SK-N-SH (cell line): ENCODE measurements at regions not wholly inside any gene's neighbourhood (a gene's known extent, or its start where the extent isn't known, plus 50 kb on each side); places are given as distances from the start of the nearest gene placed in this dataset.
A peak's percentile ranks its signal among the peaks of the same experiment; 100 is the strongest.

ENCODE experiments used
- CTCF ChIA-PET: fragments of 300-600, 350-600 bp; formaldehyde crosslinking; extraction: SDS; loops from one replicate; lab custom pipeline; 2021; lab: Yijun Ruan, JAX
- POLR2A ChIA-PET: fragments of 350-600 bp; sonication (Branson Sonifier 250); formaldehyde crosslinking; extraction: SDS; loops from one replicate; lab custom pipeline; 2020; ENCODE audit warnings: antibody characterized with exemption, inconsistent platforms; lab: Yijun Ruan, JAX
- DNase-seq: peaks from one replicate; pipeline ENCODE4 v3.0.0; 2012
- H2AFZ ChIP-seq: fragments of 200-600 bp; sonication (generic); 2 replicates; pipeline ENCODE4 v1.8.1; 2016; ENCODE audit warnings: antibody characterized with exemption, mild to moderate bottlenecking, low read depth
- H3F3A ChIP-seq: fragments of 200-600 bp; sonication (generic); replicated peaks from 2 replicates; pipeline ENCODE3; 2016; ENCODE audit warnings: antibody characterized with exemption, mild to moderate bottlenecking; ENCODE audit not compliant: insufficient read depth
- H3K27ac ChIP-seq, 2 experiments: fragments of 200-500 bp in 1 of 2; fragments of 200-600 bp in 1 of 2; sonication (Bioruptor generic) in 1 of 2; sonication (generic), shearing (Covaris generic) in 1 of 2; 2 replicates each; pipeline versions ENCODE4 v1.5.1 to v1.6.1; 2014 to 2016; ENCODE audit warnings: low read depth in 2 of 2, inconsistent platforms in 1 of 2, low read length in 1 of 2, mild to moderate bottlenecking in 1 of 2, mixed read lengths in 1 of 2
- H3K27me3 ChIP-seq: fragments of 200-600 bp; sonication (generic), shearing (Covaris generic); 2 replicates; pipeline ENCODE4 v1.6.1; 2016; ENCODE audit warnings: mixed run types; ENCODE audit not compliant: insufficient read depth
- H3K36me3 ChIP-seq, 2 experiments: fragments of 200-500 bp in 1 of 2; fragments of 200-600 bp in 1 of 2; sonication (Bioruptor generic) in 1 of 2; sonication (generic) in 1 of 2; replicated peaks in 1 of 2; 2 replicates each; pipeline versions ENCODE3 to v1.5.1; 2014 to 2016; ENCODE audit warnings: low read length in 1 of 2, mild to moderate bottlenecking in 1 of 2; ENCODE audit not compliant: insufficient read depth in 2 of 2, control insufficient read depth in 1 of 2
- H3K4me1 ChIP-seq, 2 experiments: fragments of 200-500 bp in 1 of 2; fragments of 200-600 bp in 1 of 2; sonication (Bioruptor generic) in 1 of 2; sonication (generic), shearing (Covaris generic) in 1 of 2; 2 replicates each; pipeline versions ENCODE4 v1.5.1 to v1.6.1; 2014 to 2016; ENCODE audit warnings: low read depth in 1 of 2, low read length in 1 of 2, mixed run types in 1 of 2; ENCODE audit not compliant: insufficient read depth in 2 of 2, control insufficient read depth in 1 of 2
- H3K4me2 ChIP-seq: fragments of 200-600 bp; sonication (generic), shearing (Covaris generic); 2 replicates; pipeline ENCODE4 v1.6.1; 2017; ENCODE audit warnings: mixed run types
- H3K4me3 ChIP-seq, 2 experiments: fragments of 200-500 bp in 1 of 2; fragments of 200-600 bp in 1 of 2; sonication (Bioruptor generic) in 1 of 2; sonication (generic), shearing (Covaris generic) in 1 of 2; 2 replicates each; pipeline versions ENCODE4 v1.5.1 to v1.8.1; 2014 to 2016; ENCODE audit warnings: low read depth in 2 of 2, inconsistent platforms in 1 of 2, low read length in 1 of 2, mild to moderate bottlenecking in 1 of 2, mixed read lengths in 1 of 2, moderate library complexity in 1 of 2
- H3K79me2 ChIP-seq: fragments of 200-600 bp; sonication (generic); 2 replicates; pipeline ENCODE4 v1.8.1; 2017; ENCODE audit warnings: mild to moderate bottlenecking; ENCODE audit not compliant: insufficient read depth
- H3K9ac ChIP-seq: fragments of 200-600 bp; sonication (generic); 2 replicates; pipeline ENCODE4 v1.6.1; 2017; ENCODE audit warnings: mixed run types
- H3K9me2 ChIP-seq: fragments of 200-600 bp; sonication (generic); 2 replicates; pipeline ENCODE4 v1.6.1; 2017; ENCODE audit warnings: mixed run types
- H3K9me3 ChIP-seq: fragments of 200-600 bp; sonication (generic); 2 replicates; pipeline ENCODE4 v1.6.1; 2017; ENCODE audit warnings: mixed run types, mild to moderate bottlenecking, moderate library complexity
- H4K20me1 ChIP-seq: fragments of 200-600 bp; sonication (generic); 2 replicates; pipeline ENCODE4 v1.6.1; 2017; ENCODE audit warnings: mild to moderate bottlenecking, mixed run types; ENCODE audit not compliant: insufficient read depth
- EP300 ChIP-seq, 2 experiments: IDR thresholded peaks; 2 replicates each; pipeline versions ENCODE4 v1.4.0 to v1.6.1; 2012; ENCODE audit warnings: borderline replicate concordance in 1 of 2, low read depth in 1 of 2, low read length in 1 of 2
- EZH2phosphoT487 ChIP-seq: fragments of 200-600 bp; sonication (generic); IDR thresholded peaks from 2 replicates; pipeline ENCODE4 v1.6.1; 2017; ENCODE audit warnings: low read depth, mixed run types, mild to moderate bottlenecking, antibody characterized with exemption, moderate library complexity, borderline replicate concordance
- FOSL2 ChIP-seq: IDR thresholded peaks from 2 replicates; pipeline ENCODE4 v1.4.0; 2012; ENCODE audit warnings: low read depth, mild to moderate bottlenecking, moderate library complexity, borderline replicate concordance
- GABPA ChIP-seq: IDR thresholded peaks from 2 replicates; pipeline ENCODE4 v1.4.0; 2012; ENCODE audit warnings: low read depth, mild to moderate bottlenecking
- JUND ChIP-seq: IDR thresholded peaks from 2 replicates; pipeline ENCODE4 v1.4.0; 2012
- MEF2A ChIP-seq: IDR thresholded peaks from 2 replicates; pipeline ENCODE4 v1.4.0; 2012; ENCODE audit warnings: low read depth, borderline replicate concordance
- MXI1 ChIP-seq: IDR thresholded peaks from 2 replicates; pipeline ENCODE4 v1.6.1; 2012; ENCODE audit warnings: mild to moderate bottlenecking, low read depth, low read length, improper control_type of control experiment
- NRF1 ChIP-seq: IDR thresholded peaks from 2 replicates; pipeline ENCODE4 v1.6.1; 2012; ENCODE audit warnings: low read depth, mild to moderate bottlenecking, low read length
- RAD21 ChIP-seq: IDR thresholded peaks from 2 replicates; pipeline ENCODE4 v1.6.1; 2012; ENCODE audit warnings: mild to moderate bottlenecking, low read length
- REST ChIP-seq: IDR thresholded peaks from 2 replicates; pipeline ENCODE4 v1.6.1; 2012; ENCODE audit warnings: mild to moderate bottlenecking, low read depth, low read length, moderate library complexity
- RXRA ChIP-seq: IDR thresholded peaks from 2 replicates; pipeline ENCODE4 v1.4.0; 2012; ENCODE audit warnings: low read depth, mild to moderate bottlenecking, borderline replicate concordance
- SIN3A ChIP-seq: IDR thresholded peaks from 2 replicates; pipeline ENCODE4 v1.6.1; 2012; ENCODE audit warnings: low read depth, mild to moderate bottlenecking, low read length, moderate library complexity, borderline replicate concordance
- SMC3 ChIP-seq: IDR thresholded peaks from 2 replicates; pipeline ENCODE4 v1.6.1; 2012; ENCODE audit warnings: low read depth, low read length, improper control_type of control experiment
- TCF12 ChIP-seq: IDR thresholded peaks from 2 replicates; pipeline ENCODE4 v1.4.0; 2012
- TEAD4 ChIP-seq: IDR thresholded peaks from 2 replicates; pipeline ENCODE4 v1.4.0; 2012; ENCODE audit warnings: mild to moderate bottlenecking, borderline replicate concordance; ENCODE audit not compliant: insufficient read depth
- WGBS: methylation state at CpG from one replicate; pipeline ENCODE4 v1.1.6; 2017; ENCODE audit warnings: low lambda C conversion rate; 5-methylcytosine and 5-hydroxymethylcytosine counted together
- TF ChIP-seq, protein P1 (sequence below): IDR thresholded peaks from 2 replicates; pipeline ENCODE4 v1.4.0; 2012; ENCODE audit warnings: low read depth, borderline replicate concordance
- TF ChIP-seq, protein P2 (sequence below): IDR thresholded peaks from 2 replicates; pipeline ENCODE4; 2012
- TF ChIP-seq, protein P3 (sequence below): IDR thresholded peaks from 2 replicates; pipeline ENCODE4 v1.4.0; 2012; ENCODE audit warnings: low read depth

DNA sequence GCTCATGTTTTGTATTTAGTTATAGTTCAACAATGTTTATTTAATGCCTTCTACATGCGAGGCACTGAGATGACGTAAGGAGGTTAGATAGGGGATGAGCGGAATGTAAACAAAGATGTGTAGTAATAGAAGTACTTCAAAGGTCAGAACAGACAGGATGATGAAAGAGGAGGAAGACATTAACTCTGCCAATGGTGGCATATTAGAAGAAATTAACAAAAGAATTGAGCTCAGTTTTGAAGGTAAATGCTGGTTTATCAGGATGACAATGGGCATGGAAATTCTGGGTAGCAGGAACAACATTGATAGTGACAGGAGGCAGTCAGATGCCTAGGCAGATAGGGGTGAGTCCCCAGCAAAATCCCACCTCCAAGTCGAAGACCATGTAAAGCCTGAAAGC lies 62.3 kb upstream of the PGRMC2 start:
- H3K4me3 ChIP-seq, result no peak overlapping the region
- H3K27ac ChIP-seq, result peak overlapping the region in 1 of 2 experiments; percentile 12; a peak in 1 of 4 replicates
- no peak for TF ChIP-seq EP300 (IDR thresholded peaks at IDR 0.05; ENCODE audit: borderline replicate concordance in 1 of 2, low read depth in 1 of 2, low read length in 1 of 2)
- TF ChIP-seq NRF1, result no peak
- TF ChIP-seq, protein P1, sequence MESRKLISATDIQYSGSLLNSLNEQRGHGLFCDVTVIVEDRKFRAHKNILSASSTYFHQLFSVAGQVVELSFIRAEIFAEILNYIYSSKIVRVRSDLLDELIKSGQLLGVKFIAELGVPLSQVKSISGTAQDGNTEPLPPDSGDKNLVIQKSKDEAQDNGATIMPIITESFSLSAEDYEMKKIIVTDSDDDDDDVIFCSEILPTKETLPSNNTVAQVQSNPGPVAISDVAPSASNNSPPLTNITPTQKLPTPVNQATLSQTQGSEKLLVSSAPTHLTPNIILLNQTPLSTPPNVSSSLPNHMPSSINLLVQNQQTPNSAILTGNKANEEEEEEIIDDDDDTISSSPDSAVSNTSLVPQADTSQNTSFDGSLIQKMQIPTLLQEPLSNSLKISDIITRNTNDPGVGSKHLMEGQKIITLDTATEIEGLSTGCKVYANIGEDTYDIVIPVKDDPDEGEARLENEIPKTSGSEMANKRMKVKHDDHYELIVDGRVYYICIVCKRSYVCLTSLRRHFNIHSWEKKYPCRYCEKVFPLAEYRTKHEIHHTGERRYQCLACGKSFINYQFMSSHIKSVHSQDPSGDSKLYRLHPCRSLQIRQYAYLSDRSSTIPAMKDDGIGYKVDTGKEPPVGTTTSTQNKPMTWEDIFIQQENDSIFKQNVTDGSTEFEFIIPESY, result no peak
- no peak for TF ChIP-seq TEAD4
- TF ChIP-seq, protein P2, sequence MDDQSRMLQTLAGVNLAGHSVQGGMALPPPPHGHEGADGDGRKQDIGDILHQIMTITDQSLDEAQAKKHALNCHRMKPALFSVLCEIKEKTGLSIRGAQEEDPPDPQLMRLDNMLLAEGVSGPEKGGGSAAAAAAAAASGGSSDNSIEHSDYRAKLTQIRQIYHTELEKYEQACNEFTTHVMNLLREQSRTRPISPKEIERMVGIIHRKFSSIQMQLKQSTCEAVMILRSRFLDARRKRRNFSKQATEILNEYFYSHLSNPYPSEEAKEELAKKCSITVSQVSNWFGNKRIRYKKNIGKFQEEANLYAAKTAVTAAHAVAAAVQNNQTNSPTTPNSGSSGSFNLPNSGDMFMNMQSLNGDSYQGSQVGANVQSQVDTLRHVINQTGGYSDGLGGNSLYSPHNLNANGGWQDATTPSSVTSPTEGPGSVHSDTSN, result no peak
- no peak for TF ChIP-seq JUND
- TF ChIP-seq FOSL2, result no peak
- TF ChIP-seq, protein P3, sequence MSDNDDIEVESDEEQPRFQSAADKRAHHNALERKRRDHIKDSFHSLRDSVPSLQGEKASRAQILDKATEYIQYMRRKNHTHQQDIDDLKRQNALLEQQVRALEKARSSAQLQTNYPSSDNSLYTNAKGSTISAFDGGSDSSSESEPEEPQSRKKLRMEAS, result no peak
- no peak for TF ChIP-seq MEF2A
- no peak for TF ChIP-seq TCF12
- TF ChIP-seq SIN3A, result no peak
- no peak for TF ChIP-seq GABPA
- no peak for TF ChIP-seq RXRA
- TF ChIP-seq SMC3, result no peak
- no peak for TF ChIP-seq REST
- TF ChIP-seq MXI1, result no peak
- TF ChIP-seq EZH2phosphoT487, result no peak
- TF ChIP-seq RAD21, result no peak
- ChIA-PET CTCF (no interaction called here), POLR2A (no interaction called here)
- no peak overlapping the region for H3K4me2 ChIP-seq
- no peak for DNase-seq
- H3K27me3 ChIP-seq, result no peaks in the 10 kb centered on the region
- no peak overlapping the region for H2AFZ ChIP-seq
- H4K20me1 ChIP-seq, result no peaks in the 10 kb centered on the region
- peaks cover 12 to 26% of the 10 kb centered on the region in 2 experiments for H3K4me1 ChIP-seq
- H3K79me2 ChIP-seq, result no peaks in the 10 kb centered on the region
- no peak overlapping the region for H3K9ac ChIP-seq
- 88% methylated on average over 4 of the region's 4 CpGs for WGBS
- H3F3A ChIP-seq, result peaks cover 43% of the 10 kb centered on the region
- no peaks in the 10 kb centered on the region for H3K36me3 ChIP-seq
- H3K9me3 ChIP-seq, result no peaks in the 10 kb centered on the region
- no peaks in the 10 kb centered on the region for H3K9me2 ChIP-seq
